ENCODE measurements at regions not wholly inside any gene's neighbourhood (a gene's known extent, or its start where the extent isn't known, plus 50 kb on each side); places are given as distances from the start of the nearest gene placed in this dataset.

DNA sequence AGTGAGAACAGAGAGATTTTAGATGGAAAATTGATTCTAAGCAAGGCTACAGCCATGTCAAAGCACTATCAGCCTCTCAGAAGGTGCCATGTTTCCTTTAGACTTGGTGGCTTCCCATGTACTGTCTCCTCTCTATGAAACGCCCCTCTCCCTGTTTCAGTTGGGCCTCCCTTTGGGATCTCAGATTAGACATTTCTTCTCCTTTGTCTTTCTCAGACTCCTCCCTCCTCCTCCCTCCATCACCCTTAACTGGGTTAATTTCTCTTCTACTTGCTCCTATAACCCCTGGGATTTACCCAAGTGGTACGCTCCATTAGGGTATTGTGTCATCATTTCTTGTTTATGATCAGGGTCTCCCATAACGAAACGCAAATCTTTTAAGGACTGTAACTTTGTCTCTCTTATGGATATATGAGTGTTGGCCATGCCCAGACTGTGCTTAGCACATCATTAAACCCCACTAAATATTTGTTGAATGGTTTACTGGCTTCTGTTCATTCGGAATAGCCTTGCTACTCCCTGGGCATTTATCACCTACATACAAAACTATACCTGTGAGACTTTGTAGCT lies 106.8 kb downstream of the FAM9B start:
- Histone ChIP-seq H3K9me3 (ENCODE audit: low read length) (no peaks in the 10 kb centered on the region), H3K36me3 (ENCODE audit: insufficient read depth, low read length) (no peaks in the 10 kb centered on the region), H3K4me3 (ENCODE audit: low read length) (no peak overlapping the region), H3K79me2 (ENCODE audit: low read length) (no peaks in the 10 kb centered on the region), H3K4me1 (ENCODE audit: low read length) (no peaks in the 10 kb centered on the region), H4K20me1 (ENCODE audit: insufficient read depth, low read depth, low read length) (no peaks in the 10 kb centered on the region), H3K27ac (ENCODE audit: low read length) (no peak overlapping the region), H3K4me2 (ENCODE audit: low read depth, low read length, poor library complexity, severe bottlenecking) (no peak overlapping the region), H2AFZ (ENCODE audit: low read length) (no peak overlapping the region), H3K27me3 (ENCODE audit: low read length) (no peaks in the 10 kb centered on the region), H3K9ac (ENCODE audit: low read length) (no peak overlapping the region), H3K9me2 (replicated peaks; ENCODE audit: insufficient read depth, low read length) (no peaks in the 10 kb centered on the region)
- DNase-seq: no peak

DNA sequence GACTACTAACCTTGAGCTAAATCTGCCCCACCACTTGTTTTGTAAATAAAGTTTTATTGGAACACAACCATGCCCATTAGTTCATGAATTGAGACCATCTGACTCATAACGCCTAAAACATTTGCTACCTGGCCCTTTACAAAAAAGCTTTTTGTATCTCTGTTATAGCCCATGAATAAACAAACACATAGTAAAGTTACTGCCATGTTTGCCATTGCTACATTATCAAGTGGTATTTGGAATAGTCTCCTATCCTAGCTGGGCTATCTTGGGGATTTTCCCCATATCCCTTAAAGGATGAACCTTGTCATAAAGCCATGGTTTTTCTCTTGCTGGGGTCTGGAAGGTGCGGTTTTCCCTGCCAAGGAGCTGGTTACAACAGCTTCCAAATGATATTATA lies 112.3 kb downstream of the FAM9B start:
- Histone ChIP-seq H3K4me3 (ENCODE audit: low read length) (no peak overlapping the region), H3K27ac (ENCODE audit: low read length) (no peak overlapping the region), H3K4me1 (ENCODE audit: low read length) (no peaks in the 10 kb centered on the region), H3K36me3 (ENCODE audit: insufficient read depth, low read length) (no peaks in the 10 kb centered on the region), H2AFZ (ENCODE audit: low read length) (no peak overlapping the region), H3K4me2 (ENCODE audit: low read depth, low read length, poor library complexity, severe bottlenecking) (no peak overlapping the region), H3K9me3 (ENCODE audit: low read length) (no peaks in the 10 kb centered on the region), H4K20me1 (ENCODE audit: insufficient read depth, low read depth, low read length) (no peaks in the 10 kb centered on the region), H3K79me2 (ENCODE audit: low read length) (no peaks in the 10 kb centered on the region), H3K9ac (ENCODE audit: low read length) (no peak overlapping the region), H3K27me3 (ENCODE audit: low read length) (no peaks in the 10 kb centered on the region), H3K9me2 (replicated peaks; ENCODE audit: insufficient read depth, low read length) (no peaks in the 10 kb centered on the region)
- DNase-seq: no peak

DNA sequence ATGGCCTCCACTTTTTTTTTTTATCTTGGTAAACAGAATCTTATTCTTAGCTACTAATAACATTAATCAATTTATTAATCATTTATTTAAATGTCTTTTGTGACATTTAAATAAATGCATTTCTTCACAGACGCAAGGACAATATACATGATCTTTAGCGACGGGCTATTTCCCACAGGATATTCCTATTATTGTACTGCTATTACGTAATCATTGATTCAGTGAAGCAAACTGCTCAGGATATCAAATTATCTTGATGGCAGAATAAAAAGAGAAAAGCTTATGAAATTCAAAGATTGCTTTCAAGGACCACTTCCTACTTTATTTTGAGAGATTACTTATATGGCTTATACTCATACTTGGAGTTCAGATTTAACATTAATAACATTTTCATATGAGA lies 114.1 kb downstream of the FAM9B start:
- no peak overlapping the region for H2AFZ ChIP-seq (ENCODE audit: low read length)
- H3K4me1 ChIP-seq (ENCODE audit: low read length): no peaks in the 10 kb centered on the region

DNA sequence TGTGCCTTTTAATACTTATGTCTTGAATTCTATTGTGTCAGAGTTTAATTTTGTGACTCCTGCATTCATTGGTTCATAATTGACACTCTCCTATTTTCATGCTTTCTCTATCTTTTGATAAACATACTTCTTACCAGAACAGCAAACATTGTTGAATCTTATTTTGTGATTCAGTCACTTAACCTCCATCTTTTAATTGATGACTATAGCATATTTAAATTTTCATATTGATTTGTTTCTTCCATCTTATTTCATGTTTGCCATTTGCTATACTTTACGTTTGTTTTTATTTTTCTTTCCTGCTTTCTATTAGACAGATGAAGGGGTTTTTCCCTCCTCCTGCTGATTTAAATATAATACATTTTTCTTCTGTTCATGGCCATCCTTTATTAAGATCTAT lies 115.5 kb upstream of the FAM9A start:
- Histone ChIP-seq H2AFZ (ENCODE audit: low read length) (no peak overlapping the region), H3K27ac (ENCODE audit: low read length) (no peak overlapping the region), H3K9me3 (ENCODE audit: low read length) (no peaks in the 10 kb centered on the region), H3K4me1 (ENCODE audit: low read length) (no peaks in the 10 kb centered on the region), H4K20me1 (ENCODE audit: insufficient read depth, low read depth, low read length) (no peaks in the 10 kb centered on the region), H3K4me3 (ENCODE audit: low read length) (no peak overlapping the region), H3K36me3 (ENCODE audit: insufficient read depth, low read length) (no peaks in the 10 kb centered on the region), H3K4me2 (ENCODE audit: low read depth, low read length, poor library complexity, severe bottlenecking) (no peak overlapping the region), H3K9me2 (replicated peaks; ENCODE audit: insufficient read depth, low read length) (no peaks in the 10 kb centered on the region), H3K79me2 (ENCODE audit: low read length) (no peaks in the 10 kb centered on the region), H3K27me3 (ENCODE audit: low read length) (no peaks in the 10 kb centered on the region), H3K9ac (ENCODE audit: low read length) (no peak overlapping the region)
- DNase-seq: no peak

More for the DNA sequence above, 114.1 kb downstream of the FAM9B start:
- no peak overlapping the region for H3K4me2 ChIP-seq (ENCODE audit: low read depth, low read length, poor library complexity, severe bottlenecking)
- DNase-seq: no peak
- no peaks in the 10 kb centered on the region for H3K79me2 ChIP-seq (ENCODE audit: low read length)
- no peaks in the 10 kb centered on the region for H3K27me3 ChIP-seq (ENCODE audit: low read length)
- H3K27ac ChIP-seq (ENCODE audit: low read length): no peak overlapping the region
- no peaks in the 10 kb centered on the region for H3K9me3 ChIP-seq (ENCODE audit: low read length)
- no peak overlapping the region for H3K9ac ChIP-seq (ENCODE audit: low read length)
- H3K36me3 ChIP-seq (ENCODE audit: insufficient read depth, low read length): no peaks in the 10 kb centered on the region
- H3K9me2 ChIP-seq (replicated peaks; ENCODE audit: insufficient read depth, low read length): no peaks in the 10 kb centered on the region
- no peak overlapping the region for H3K4me3 ChIP-seq (ENCODE audit: low read length)
- no peaks in the 10 kb centered on the region for H4K20me1 ChIP-seq (ENCODE audit: insufficient read depth, low read depth, low read length)

DNA sequence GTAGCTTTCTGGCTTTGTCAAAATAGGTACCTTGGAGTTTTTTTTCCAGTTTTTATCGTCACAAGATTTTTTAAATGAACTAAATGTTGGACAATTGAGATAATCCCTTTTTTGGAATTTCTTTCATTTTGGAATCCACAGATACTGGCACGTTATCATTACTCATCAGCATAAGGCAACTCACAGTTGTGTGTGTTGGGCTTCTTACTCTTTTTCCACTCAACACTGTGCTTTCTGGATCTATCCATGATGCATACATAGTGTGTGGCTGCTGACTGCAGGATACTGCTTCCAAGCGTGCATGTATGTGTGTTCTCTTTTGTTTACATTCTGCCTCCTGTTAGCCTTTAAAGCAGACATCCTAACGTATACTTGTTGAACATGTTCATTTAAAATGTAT lies 113.5 kb upstream of the FAM9A start:
- Histone ChIP-seq H3K4me3 (ENCODE audit: low read length) (no peak overlapping the region), H3K36me3 (ENCODE audit: insufficient read depth, low read length) (no peaks in the 10 kb centered on the region), H2AFZ (ENCODE audit: low read length) (no peak overlapping the region), H3K9me3 (ENCODE audit: low read length) (no peaks in the 10 kb centered on the region), H4K20me1 (ENCODE audit: insufficient read depth, low read depth, low read length) (no peaks in the 10 kb centered on the region), H3K4me1 (ENCODE audit: low read length) (no peaks in the 10 kb centered on the region), H3K9me2 (replicated peaks; ENCODE audit: insufficient read depth, low read length) (no peaks in the 10 kb centered on the region), H3K9ac (ENCODE audit: low read length) (no peak overlapping the region), H3K79me2 (ENCODE audit: low read length) (no peaks in the 10 kb centered on the region), H3K27me3 (ENCODE audit: low read length) (no peaks in the 10 kb centered on the region), H3K4me2 (ENCODE audit: low read depth, low read length, poor library complexity, severe bottlenecking) (no peak overlapping the region), H3K27ac (ENCODE audit: low read length) (no peak overlapping the region)
- DNase-seq: no peak

DNA sequence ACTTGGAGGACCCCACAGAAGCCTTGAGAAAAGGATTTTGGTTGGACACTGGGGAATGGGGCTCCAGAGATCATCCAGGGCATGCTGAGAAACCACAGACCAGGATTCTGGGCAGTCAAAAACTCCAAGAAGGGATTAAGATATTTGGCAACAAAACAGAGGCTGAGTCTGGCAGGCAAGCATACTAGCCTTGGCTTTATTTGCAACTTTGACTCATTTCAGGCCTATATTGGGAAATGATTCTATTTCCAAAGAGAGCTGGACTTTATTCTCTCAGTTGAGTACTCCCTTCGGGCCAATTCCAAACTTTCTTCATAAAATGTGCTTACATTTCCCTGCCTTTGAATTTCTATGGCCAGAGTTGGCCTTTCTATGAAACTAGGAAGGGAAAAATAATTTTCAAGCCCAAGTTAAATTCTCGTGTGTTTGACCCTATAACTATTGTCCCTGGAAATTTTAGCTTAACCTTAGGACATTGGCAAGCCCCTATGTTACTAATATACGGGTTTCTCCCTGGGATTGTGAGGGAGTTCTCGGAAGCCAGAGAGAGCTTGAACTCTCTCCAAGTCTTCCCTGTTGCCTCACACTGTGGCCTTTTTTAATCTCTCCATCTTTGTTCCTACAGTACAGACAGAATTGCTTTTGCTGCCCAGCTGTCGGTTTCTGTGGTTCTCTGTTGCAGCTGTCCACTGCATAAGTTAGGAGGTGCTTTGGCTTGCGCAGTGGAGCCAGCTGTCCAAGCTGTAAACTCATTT lies 112.6 kb upstream of the FAM9A start:
- H2AFZ ChIP-seq (ENCODE audit: low read length): no peak overlapping the region
- H3K27ac ChIP-seq (ENCODE audit: low read length): no peak overlapping the region
- H3K4me2 ChIP-seq (ENCODE audit: low read depth, low read length, poor library complexity, severe bottlenecking): no peak overlapping the region
- H3K79me2 ChIP-seq (ENCODE audit: low read length): no peaks in the 10 kb centered on the region
- no peaks in the 10 kb centered on the region for H3K4me1 ChIP-seq (ENCODE audit: low read length)
- H4K20me1 ChIP-seq (ENCODE audit: insufficient read depth, low read depth, low read length): no peaks in the 10 kb centered on the region
- H3K27me3 ChIP-seq (ENCODE audit: low read length): no peaks in the 10 kb centered on the region
- no peak overlapping the region for H3K4me3 ChIP-seq (ENCODE audit: low read length)
- H3K36me3 ChIP-seq (ENCODE audit: insufficient read depth, low read length): no peaks in the 10 kb centered on the region
- H3K9me2 ChIP-seq (replicated peaks; ENCODE audit: insufficient read depth, low read length): no peaks in the 10 kb centered on the region
- no peaks in the 10 kb centered on the region for H3K9me3 ChIP-seq (ENCODE audit: low read length)
- DNase-seq: no peak
- H3K9ac ChIP-seq (ENCODE audit: low read length): no peak overlapping the region

DNA sequence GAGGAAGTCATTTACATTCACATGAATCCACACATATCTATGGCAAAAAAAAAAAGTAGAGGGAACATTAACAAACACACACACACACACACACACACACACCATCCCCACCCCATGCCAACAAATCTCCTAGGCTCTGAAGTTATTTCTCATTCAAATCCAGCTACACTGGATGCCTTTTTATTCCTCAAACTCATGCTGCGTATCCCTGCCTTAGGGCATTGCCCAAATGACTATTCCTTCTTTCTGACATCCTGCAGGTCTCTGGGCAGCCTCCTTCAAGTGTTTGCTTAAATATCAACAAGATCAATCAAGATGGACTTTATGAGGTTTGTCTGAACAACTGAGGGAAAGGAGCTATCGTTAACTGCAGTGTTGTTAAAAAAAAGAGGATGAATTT lies 106.5 kb upstream of the FAM9A start:
- no peaks in the 10 kb centered on the region for H3K36me3 ChIP-seq (ENCODE audit: insufficient read depth, low read length)
- H3K9me3 ChIP-seq (ENCODE audit: low read length): no peaks in the 10 kb centered on the region
- no peak overlapping the region for H3K27ac ChIP-seq (ENCODE audit: low read length)
- no peaks in the 10 kb centered on the region for H4K20me1 ChIP-seq (ENCODE audit: insufficient read depth, low read depth, low read length)
- no peak overlapping the region for H3K9ac ChIP-seq (ENCODE audit: low read length)
- no peak for DNase-seq
- no peaks in the 10 kb centered on the region for H3K9me2 ChIP-seq (replicated peaks; ENCODE audit: insufficient read depth, low read length)
- no peaks in the 10 kb centered on the region for H3K4me1 ChIP-seq (ENCODE audit: low read length)
- H2AFZ ChIP-seq (ENCODE audit: low read length): no peak overlapping the region
- no peak overlapping the region for H3K4me3 ChIP-seq (ENCODE audit: low read length)
- H3K4me2 ChIP-seq (ENCODE audit: low read depth, low read length, poor library complexity, severe bottlenecking): no peak overlapping the region
- no peaks in the 10 kb centered on the region for H3K79me2 ChIP-seq (ENCODE audit: low read length)
- no peaks in the 10 kb centered on the region for H3K27me3 ChIP-seq (ENCODE audit: low read length)

DNA sequence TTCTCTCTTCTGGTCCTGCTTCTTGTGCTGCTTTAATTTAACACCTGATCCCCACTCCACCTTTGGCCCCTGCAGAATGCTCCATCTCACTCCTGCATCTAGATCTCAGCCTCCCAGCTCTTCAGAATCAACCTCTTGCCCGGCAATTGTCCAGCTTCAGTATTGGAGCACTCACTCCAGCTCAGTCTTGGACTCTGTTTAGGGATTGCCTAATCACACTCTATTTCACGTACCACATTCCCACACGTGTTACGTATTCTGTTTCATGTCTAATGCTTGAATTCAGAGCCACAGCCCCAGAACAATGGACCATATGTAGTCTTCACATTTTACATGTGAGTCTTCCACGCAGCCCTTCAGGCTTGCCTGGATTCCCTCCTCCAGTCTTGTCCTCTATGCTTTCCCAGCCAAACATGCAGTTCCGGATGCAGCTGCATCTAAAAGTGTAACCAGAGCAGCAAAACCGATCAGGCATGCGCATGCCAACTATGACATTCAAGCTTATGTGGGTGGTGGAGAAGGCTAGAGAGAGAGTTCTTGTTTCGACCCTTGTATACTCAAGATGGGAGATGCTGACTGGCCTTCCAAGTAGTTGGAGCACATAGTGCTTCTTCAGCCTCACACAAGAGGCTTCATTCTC lies 105.2 kb upstream of the FAM9A start:
- no peak for DNase-seq
- Histone ChIP-seq H3K79me2 (ENCODE audit: low read length) (no peaks in the 10 kb centered on the region), H2AFZ (ENCODE audit: low read length) (no peak overlapping the region), H4K20me1 (ENCODE audit: insufficient read depth, low read depth, low read length) (no peaks in the 10 kb centered on the region), H3K36me3 (ENCODE audit: insufficient read depth, low read length) (no peaks in the 10 kb centered on the region), H3K9me2 (replicated peaks; ENCODE audit: insufficient read depth, low read length) (no peaks in the 10 kb centered on the region), H3K9ac (ENCODE audit: low read length) (no peak overlapping the region), H3K4me1 (ENCODE audit: low read length) (no peaks in the 10 kb centered on the region), H3K9me3 (ENCODE audit: low read length) (no peaks in the 10 kb centered on the region), H3K27me3 (ENCODE audit: low read length) (no peaks in the 10 kb centered on the region), H3K27ac (ENCODE audit: low read length) (no peak overlapping the region), H3K4me3 (ENCODE audit: low read length) (no peak overlapping the region), H3K4me2 (ENCODE audit: low read depth, low read length, poor library complexity, severe bottlenecking) (no peak overlapping the region)
